ENCODE measurements at regions not wholly inside any gene's neighbourhood (a gene's known extent, or its start where the extent isn't known, plus 50 kb on each side); places are given as distances from the start of the nearest gene placed in this dataset.

DNA sequence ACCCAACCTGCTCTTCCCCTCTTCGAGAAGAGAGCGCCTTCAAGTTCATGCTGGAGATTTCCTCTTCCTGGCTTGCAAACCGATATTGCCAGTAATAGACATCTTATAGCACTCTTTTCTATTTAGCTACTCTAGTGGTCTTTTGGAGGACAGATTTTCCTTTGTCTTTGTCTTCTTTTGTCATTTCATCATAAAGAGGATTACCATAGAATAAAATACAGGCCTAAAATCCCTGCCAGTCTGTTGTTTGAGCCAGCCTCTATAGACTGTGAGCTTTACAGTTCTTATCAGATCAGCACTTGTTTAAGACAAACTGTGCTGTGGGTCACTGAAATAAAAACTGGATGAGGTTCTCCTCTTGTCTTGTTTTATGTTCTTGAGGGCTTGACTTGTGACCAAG, 802.8 kb downstream of the NR2F1-AS1 start:
- FAIRE-seq (no peak), DNase-seq (ENCODE audit: extremely low spot score, insufficient read length, low read depth) (no peak)

DNA sequence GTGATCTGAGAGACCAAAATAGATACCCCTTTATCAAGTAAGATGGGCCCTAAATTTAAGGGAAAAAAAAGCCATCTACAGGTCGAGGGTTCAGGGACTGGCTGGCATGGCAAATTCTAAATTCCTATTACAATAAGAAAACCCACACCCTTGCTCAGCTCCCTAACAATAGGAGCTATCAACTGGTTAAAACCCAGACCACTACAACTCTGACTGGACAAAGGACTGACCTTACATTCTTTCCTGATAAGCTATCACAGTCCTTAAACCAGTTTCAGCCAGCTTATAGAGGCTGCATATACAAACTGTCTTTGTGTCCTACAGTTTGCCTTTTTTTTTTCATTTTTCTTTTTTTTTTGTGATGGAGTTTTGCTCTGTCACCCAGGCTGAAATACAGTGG, 803.6 kb downstream of the NR2F1-AS1 start:
- FAIRE-seq (no peak), DNase-seq (ENCODE audit: extremely low spot score, insufficient read length, low read depth) (no peak)

DNA sequence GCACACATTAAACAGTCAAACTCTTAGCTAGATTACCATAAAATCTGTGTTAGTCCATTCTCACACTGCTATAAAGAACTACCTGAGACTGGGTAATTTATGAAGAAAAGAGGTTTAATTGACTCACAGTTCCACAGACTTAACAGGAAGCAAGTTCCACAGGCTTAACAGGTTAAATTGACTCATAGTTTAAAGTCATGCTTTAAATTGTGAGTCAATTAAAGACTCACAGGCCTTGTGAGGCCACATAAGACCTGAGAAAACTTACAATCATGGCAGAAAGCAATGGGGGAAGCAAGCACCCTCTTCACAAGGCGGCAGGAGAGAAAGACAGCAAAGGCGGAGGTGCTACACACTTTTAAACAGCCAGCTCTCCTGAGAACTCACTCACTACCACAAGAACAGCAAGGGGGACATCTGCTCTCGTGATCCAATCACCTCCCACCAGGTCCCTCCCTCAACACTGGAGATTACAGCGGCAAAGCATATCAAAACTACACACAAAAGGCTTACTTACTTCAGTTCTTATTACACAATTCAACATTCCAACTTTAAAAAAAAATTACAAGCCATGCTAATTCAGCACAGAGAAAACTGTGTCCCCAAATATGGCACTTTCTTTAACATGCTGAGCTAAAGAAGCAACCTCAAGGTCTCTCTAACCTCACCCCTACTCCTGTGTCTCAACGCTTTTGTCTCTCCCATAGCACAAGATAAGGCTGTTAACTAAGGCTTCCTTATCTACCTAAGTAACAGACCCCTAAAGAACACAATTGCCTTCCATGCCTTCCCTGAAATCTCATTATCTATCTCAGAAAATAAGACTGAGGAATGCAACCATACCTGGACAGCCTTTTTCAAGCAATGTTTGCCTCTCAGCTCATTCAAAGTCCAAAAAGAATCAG, 805.1 kb downstream of the NR2F1-AS1 start:
- no peak for DNase-seq (ENCODE audit: extremely low spot score, insufficient read length, low read depth)
- no peak for FAIRE-seq

DNA sequence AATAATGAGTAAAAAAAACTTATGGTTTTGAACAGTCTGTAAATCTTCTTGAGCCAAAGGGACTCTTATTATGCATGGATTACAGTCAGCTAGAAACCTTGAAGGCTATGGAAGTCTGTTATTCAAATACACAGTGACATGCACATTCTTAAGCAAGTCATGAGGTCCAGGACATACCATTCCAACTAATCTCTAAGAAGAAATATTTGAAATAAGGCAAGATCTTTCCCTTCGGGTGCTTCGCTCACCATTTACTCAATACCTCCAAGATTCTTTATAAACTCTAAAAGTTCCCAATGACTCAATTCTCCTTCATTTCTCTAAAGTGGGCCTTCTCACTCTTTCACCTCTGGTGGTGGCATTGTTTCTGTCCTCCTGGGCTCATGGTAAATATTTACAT, 811.0 kb downstream of the NR2F1-AS1 start:
- DNase-seq (ENCODE audit: extremely low spot score, insufficient read length, low read depth) (no peak), FAIRE-seq (no peak)

DNA sequence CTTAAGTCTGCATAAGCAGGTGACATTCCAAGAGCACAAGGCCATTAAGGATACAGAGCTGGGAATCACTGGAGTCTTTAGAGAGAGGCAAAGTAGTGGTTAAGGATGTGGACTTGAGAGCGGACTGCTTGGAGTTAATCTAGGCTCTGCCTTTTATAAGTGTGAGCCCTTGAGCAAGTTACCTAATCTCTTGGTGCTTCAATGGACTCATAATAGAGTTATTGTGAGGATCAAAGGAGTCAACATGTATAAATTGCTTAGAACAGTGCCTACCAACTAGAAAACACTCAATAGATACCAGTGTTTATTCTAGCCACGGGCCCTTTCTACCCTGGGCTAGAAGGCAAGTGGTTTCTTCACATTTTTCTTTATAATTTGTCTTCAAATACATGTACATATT, 819.4 kb downstream of the NR2F1-AS1 start:
- no peak for FAIRE-seq

DNA sequence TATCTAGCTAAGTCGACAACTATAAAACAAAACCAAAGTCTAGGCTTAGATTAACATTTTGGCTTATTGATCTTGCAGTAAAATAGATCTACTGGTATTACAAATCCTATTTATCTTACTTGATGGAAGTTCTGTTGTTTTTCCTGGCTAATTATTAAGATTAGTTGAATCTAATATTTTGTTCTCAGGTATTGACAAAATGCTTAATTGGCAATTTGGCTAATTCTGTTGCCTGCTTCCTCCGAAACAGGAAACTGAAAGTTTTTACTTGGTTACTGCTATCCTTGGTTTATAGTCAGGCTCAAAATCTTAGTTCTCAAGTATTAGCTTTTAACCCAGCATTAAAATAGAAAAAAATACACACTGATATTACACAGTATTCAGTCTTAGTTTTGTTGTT, 820.5 kb downstream of the NR2F1-AS1 start:
- FAIRE-seq (no peak), DNase-seq (ENCODE audit: extremely low spot score, insufficient read length, low read depth) (no peak)

More for the DNA sequence above, 819.4 kb downstream of the NR2F1-AS1 start:
- no peak for DNase-seq (ENCODE audit: extremely low spot score, insufficient read length, low read depth)

DNA sequence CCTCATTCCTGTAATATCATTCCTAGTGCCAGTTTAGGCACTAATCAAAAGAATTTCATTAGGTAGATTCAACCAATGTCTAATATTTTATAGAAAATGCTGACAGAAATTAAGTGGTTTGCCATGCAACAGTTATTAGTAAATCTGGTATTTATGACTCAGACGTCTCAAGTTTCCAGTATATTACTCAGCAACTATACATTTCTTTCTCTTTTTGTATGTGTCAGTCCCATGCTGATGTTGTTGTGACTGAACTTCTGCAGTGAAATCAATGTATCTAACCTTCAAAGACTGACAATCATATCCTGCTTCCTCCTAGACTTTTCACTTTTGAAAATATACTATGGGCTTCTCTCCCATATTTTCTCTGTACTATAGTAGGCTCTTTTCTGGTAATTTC, 822.5 kb downstream of the NR2F1-AS1 start:
- FAIRE-seq: no peak
- no peak for DNase-seq (ENCODE audit: extremely low spot score, insufficient read length, low read depth)

DNA sequence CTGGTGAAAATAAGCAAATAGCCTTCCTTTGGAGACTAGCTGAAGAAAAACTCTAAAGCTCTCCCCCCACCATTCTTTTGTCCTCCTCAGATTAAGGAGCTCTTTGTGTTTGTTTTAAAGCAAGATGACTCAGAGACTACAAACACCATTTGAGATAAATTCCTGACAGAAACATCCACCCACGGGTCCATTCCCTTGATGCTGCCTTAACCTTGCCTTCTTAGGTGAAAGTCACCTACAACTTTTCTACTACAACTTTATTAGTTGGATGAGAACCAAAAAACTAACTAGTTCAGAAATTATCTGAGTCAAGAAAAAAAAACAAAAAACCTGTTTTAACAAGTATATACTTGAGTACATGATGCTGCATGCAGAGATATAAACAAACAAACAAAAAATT, 831.1 kb downstream of the NR2F1-AS1 start:
- FAIRE-seq (no peak), DNase-seq (ENCODE audit: extremely low spot score, insufficient read length, low read depth) (no peak)

DNA sequence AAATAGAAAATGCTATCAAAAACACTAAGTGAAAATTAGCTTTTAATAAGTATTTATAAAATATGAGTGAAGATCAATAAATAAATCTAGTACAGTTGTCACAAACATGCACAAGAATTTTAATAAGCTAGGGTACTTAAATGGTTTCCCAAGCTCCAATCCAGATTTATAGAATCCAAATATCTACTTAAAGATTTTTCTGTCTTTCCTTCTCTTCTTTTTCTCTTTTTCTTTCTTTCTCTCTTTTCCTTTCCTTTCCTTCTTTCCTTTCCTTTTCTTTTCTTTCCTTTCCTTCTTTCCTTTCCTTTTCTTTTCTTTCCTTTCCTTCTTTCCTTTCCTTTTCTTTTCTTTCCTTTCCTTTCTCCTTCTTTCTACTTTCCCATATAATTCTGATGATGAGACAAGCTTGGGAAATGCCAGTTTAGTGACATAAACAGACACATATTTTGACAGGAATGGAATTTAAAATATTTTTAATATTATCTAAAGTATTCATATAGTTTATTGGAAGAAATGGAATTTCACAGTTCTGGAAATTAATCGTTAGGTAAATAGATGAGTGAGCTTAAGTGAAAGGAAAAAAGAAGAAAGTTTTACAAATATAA, 832.8 kb downstream of the NR2F1-AS1 start:
- FAIRE-seq: no peak
- no peak for DNase-seq (ENCODE audit: extremely low spot score, insufficient read length, low read depth)

DNA sequence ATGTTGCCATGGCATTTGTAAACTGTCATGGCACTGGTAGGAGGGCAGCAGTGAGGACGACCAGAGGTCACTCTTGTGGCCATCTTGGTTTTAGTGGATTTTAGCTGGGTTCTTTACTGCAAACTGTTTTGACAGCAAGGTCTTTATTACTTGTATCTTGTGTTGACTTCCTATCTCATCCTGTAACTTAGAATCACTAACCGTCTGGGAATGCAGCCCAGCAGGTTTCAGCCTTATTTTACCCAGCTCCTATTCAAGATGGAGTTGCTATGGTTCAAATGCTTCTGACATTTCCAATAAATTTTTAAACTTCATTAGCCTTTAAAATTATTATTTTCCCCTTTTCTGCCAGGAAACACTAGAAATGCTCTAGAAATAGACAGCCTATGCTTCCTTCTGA, 839.1 kb downstream of the NR2F1-AS1 start:
- no peak for FAIRE-seq
- no peak for DNase-seq (ENCODE audit: extremely low spot score, insufficient read length, low read depth)

DNA sequence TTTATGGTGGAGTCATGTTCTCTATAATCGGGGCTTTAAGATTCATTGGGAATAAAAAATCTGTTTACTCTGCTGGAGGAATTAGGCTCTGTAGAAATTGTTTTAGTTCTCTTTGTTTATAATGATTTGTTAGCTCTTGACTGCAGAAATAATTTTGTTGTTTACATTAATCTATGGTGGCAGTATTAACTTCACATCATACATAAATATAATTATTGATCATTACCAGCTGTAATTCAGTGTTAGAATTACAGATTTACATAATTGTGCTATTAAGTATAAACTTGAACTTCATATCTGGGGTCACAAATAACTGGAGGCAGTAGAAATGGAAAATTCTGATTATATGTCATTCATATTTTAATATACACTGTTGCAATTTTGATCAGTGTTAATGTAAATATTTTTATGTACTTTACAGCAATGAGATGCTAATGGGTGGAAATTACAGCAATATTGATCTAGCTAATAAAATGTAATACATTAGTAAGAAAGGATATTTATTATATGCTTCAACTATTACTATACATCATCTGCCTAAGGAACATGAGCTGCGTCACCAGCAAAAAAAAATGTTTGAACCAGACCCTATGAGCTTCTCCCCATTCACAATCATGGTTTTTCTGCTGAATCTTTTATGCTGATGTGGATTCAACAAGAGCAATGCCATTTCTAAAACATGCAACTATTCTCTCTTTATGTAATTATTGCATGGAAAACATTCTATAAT, 846.6 kb downstream of the NR2F1-AS1 start:
- FAIRE-seq (no peak), DNase-seq (ENCODE audit: extremely low spot score, insufficient read length, low read depth) (no peak)

DNA sequence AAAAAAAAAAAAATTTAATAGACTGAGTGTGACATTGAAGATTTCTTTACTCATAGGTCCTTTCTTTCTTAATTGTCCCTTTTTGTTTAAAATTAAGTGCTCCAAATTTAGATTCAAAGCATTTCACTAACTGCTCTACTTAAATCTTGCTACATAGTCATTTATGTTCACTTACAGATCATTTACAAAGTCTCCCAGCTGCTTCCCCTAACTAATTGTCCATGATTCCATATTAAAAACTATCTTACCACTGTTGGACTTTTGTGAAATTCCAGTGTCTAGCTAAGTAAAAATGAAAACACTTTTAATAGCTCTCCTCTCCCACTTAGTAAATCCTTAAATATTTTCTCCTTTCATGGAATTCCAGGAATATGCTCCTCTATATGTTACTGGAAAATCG, 850.5 kb downstream of the NR2F1-AS1 start:
- no peak for FAIRE-seq
- DNase-seq (ENCODE audit: extremely low spot score, insufficient read length, low read depth): no peak

DNA sequence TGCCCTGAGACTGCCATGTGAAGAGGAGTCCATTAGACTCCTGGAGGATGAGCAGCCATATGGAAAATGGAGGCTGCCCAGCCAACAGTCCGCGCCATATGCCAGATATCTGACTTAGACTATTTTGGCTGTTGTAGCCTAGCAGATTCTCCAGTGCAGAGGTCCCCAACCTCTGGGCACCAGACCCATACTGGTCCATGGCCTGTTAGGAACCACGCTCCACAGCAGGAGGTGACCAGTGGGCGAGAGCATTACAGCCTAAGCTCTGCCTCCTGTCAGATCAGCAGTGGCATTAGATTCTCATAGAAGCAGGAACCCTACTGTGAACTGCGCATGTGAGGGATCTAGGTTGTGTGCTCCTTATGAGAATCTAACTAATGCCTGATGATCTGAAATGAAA, 851.9 kb downstream of the NR2F1-AS1 start:
- DNase-seq (ENCODE audit: extremely low spot score, insufficient read length, low read depth): no peak
- FAIRE-seq: no peak

DNA sequence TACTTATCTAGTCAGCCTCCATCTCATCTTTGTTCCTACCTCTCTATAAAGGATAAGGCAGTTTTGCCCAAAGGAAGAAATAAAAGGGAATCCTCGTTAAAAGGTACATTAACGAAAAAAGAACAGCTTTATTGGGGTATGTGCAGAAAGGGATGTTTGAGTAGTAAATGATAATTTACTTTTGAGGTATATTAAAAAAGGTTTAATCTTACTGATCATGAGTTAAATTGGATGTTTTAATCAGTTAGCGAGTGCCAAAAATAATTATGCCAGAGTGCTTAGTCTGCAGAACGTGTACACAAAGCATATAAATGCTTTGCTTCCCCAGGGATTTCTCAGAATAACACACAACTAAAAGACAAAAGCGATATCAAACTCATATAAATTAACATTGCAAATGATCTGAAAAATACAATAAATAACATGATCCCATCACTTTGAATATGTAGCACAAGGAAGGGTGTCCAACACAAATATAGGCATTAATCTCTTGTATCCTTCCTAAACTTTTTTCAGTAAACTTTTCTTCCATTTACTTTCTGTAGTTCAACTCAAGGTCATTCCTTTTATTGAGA, 865.0 kb downstream of the NR2F1-AS1 start:
- FAIRE-seq (no peak), DNase-seq (ENCODE audit: extremely low spot score, insufficient read length, low read depth) (no peak)

DNA sequence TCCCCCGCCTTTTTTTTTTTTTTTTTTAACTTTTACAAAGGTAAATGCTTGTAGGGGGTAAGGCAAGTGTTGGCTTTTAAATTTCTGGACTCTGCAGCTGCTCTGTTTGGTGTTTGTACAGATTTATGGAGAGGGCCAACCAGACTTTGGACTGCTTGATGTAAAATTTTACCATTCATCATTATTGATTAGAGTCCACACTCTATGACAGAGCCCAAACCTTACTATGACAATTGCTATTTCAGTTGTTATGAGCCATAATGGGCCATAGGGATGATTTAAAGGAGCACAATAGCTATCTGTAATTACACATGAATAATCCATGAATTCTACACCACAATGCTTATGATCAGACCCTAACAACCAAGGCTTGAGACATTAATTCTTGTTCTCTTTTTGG, 867.2 kb downstream of the NR2F1-AS1 start:
- DNase-seq (ENCODE audit: extremely low spot score, insufficient read length, low read depth): no peak
- FAIRE-seq: no peak

DNA sequence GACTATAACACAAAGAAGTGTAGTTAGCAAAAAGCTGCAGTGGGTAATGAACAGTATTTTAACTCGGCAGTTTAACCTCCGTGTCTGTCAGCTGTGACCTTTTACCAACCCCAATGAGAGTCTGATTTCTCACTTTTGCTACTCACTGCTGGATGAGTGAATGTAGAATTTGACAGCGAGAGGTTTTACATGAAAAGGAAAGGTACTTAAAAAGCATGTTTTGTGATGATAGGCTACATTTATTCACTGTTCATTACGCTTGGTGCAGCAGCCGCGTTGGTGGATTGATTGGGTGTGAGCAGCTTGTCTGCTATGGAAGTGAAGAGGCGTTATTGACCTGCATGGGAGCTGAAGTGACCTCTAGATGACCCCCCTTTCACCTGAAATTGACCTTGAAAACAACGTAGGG, 867.7 kb downstream of the NR2F1-AS1 start:
- no peak for DNase-seq (ENCODE audit: extremely low spot score, insufficient read length, low read depth)
- FAIRE-seq: no peak

DNA sequence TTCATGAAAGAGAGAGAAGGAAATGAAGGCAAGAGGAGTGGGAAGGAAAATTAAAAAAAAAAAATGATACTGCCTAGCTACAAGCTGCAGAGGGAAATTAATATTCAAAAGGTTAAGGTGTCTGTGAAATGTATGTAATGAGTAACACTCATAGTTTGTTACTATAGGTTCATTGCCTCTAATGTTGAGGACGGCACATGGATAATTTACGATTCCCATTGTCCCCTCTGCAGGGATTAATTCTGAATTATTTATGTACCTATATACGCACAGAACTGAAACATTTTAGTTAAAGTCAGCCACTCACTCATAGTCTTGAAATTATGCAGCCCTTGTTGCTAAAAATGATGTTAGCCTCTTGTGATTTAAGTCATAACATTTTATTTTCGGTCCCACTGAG, 869.1 kb downstream of the NR2F1-AS1 start:
- FAIRE-seq: no peak
- DNase-seq (ENCODE audit: extremely low spot score, insufficient read length, low read depth): no peak

DNA sequence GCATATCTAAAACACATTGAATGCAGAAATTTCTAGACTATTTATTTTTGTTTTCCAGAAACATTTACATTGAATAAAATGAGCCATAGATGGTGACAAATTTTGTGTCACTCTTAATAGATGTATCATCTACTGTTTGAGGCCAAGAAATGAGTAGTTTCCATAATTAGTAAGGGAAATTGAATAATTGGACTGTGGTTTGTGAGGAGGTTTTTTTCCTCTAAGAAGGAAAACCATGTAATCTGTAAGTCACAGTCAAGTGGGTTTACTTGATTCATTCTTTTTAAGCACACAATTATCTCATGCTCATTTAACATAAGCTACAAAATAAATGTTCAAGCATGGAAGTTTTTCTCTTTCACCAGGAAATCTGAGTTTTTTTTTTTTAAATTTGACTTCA, 876.4 kb downstream of the NR2F1-AS1 start:
- DNase-seq (ENCODE audit: extremely low spot score, insufficient read length, low read depth): no peak
- FAIRE-seq: no peak

DNA sequence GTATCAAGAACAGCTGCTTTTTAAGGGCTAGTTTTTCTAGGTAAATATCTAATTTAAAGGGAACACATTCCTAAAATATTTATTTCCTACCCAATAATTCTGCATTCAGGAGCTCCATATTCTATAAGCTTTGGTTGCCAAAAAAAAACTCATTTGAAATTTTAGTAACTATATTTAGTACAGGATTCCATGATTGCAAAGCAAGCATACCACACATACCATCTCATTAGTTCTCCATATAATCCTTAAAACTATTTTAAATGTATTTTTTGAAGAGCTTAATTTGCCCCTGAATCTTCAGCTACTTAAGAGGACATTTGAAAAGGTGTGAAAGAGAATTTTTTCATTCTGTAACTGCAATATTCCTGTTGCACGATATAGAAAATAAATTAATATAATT, 877.0 kb downstream of the NR2F1-AS1 start:
- DNase-seq (ENCODE audit: extremely low spot score, insufficient read length, low read depth) (no peak), FAIRE-seq (no peak)

DNA sequence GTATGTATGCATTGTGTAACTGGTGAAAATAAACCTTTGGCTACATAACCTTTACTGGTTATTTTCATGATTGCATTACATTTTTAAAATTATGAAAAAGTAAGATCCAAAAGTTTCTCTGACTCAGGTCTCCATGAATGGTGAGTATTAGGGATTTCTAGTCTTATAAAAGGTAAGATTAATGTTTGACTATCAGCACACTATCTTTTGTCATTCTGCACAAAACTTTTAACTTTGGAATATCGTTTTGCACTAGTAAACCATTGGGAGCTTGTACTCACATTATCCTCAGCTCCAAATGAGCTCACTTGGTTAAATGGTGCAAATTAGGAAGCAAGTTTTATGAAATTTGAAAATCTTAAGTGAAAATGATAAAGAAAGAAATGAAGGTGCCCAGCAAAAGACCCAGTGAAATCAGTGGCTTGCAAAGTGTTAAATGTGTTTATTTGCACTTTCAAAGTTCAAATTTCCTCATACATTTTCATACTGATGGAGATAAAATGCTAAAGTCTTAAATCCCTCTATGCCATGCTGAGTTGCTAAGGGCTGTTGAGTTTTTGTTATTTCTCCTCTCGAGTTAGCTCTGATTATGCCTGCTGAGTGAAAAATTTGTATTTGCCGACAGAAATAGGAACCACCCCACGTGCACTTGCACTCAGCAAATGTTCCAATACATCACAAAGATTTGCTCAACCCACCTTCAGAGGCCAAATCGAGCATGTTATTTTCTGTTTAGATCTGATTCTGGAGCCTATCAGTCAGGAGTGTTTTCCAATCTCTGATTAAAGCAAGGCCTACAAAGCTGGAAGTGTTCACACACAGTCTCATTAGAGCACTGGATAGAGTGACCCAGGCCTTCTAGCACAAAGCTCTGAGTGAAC, 885.7 kb downstream of the NR2F1-AS1 start:
- DNase-seq (ENCODE audit: extremely low spot score, insufficient read length, low read depth) (no peak), FAIRE-seq (no peak)
